HG03095 (cell line): ENCODE measurements at regions not wholly inside any gene's neighbourhood (a gene's known extent, or its start where the extent isn't known, plus 50 kb on each side); places are given as distances from the start of the nearest gene placed in this dataset.

Source experiments
- ATAC-seq: cut with Tn5 transposase; IDR thresholded peaks from one replicate; pipeline ENCODE4 v1.9.1; 2021; ENCODE audit warnings: moderate library complexity; ENCODE audit not compliant: unreplicated experiment

- no peak for ATAC-seq
Measured at GRCh38 chr10:29057822-29058331, 231.0 kb upstream of the LYZL1 start.

GRCh38 chr10:29063806-29064644, 224.8 kb upstream of the LYZL1 start:
- no peak for ATAC-seq

GRCh38 chr10:29064680-29065079, 224.2 kb upstream of the LYZL1 start:
- ATAC-seq = no peak

- ATAC-seq = no peak
Measured at GRCh38 chr10:29067161-29067560, 221.7 kb upstream of the LYZL1 start.

GRCh38 chr10:29067628-29068027, 221.2 kb upstream of the LYZL1 start:
- no peak for ATAC-seq

- no peak for ATAC-seq
Measured at GRCh38 chr10:29068302-29068701, 220.6 kb upstream of the LYZL1 start.

- no peak for ATAC-seq
Measured at GRCh38 chr10:29068966-29069365, 219.9 kb upstream of the LYZL1 start.

GRCh38 chr10:29069941-29070340, 218.9 kb upstream of the LYZL1 start:
- ATAC-seq = no peak

GRCh38 chr10:29078919-29079318, 210.0 kb upstream of the LYZL1 start:
- no peak for ATAC-seq

- no peak for ATAC-seq
Measured at GRCh38 chr10:29081231-29081630, 207.6 kb upstream of the LYZL1 start.

GRCh38 chr10:29081951-29082685, 206.8 kb upstream of the LYZL1 start:
- ATAC-seq = no peak

- no peak for ATAC-seq
Measured at GRCh38 chr10:29083096-29083495, 205.8 kb upstream of the LYZL1 start.

- no peak for ATAC-seq
Measured at GRCh38 chr10:29084681-29085307, 204.1 kb upstream of the LYZL1 start.

GRCh38 chr10:29089091-29089490, 199.8 kb upstream of the LYZL1 start:
- no peak for ATAC-seq

GRCh38 chr10:29096303-29096824, 192.5 kb upstream of the LYZL1 start:
- no peak for ATAC-seq

- no peak for ATAC-seq
Measured at GRCh38 chr10:29098423-29098822, 190.4 kb upstream of the LYZL1 start.

GRCh38 chr10:29099001-29099400, 189.9 kb upstream of the LYZL1 start:
- ATAC-seq = no peak

- no peak for ATAC-seq
Measured at GRCh38 chr10:29099415-29099814, 189.5 kb upstream of the LYZL1 start.

- ATAC-seq = no peak
Measured at GRCh38 chr10:29100505-29100904, 188.4 kb upstream of the LYZL1 start.

- no peak for ATAC-seq
Measured at GRCh38 chr10:29102233-29102632, 186.6 kb upstream of the LYZL1 start.

- ATAC-seq = no peak
Measured at GRCh38 chr10:29102636-29103035, 186.2 kb upstream of the LYZL1 start.
